Lower leg skin (tissue), 3 donors: ENCODE measurements at regions not wholly inside any gene's neighbourhood (a gene's known extent, or its start where the extent isn't known, plus 50 kb on each side); places are given as distances from the start of the nearest gene placed in this dataset.

ENCODE experiments used
- POLR2A ChIP-seq, 2 donors: fragments of 450-650 bp; IDR thresholded peaks; one replicate each; pipeline ENCODE4 v1.6.1; 2016 to 2017; ENCODE audit warnings: antibody characterized with exemption in 2 of 2, mild to moderate bottlenecking in 1 of 2, moderate library complexity in 1 of 2
- TF ChIP-seq, protein P1 (sequence below), 3 donors: fragments of 450-650 bp; IDR thresholded peaks; one replicate each; pipeline ENCODE4 v1.5.1; 2016; ENCODE audit warnings: antibody characterized with exemption in 3 of 3, mild to moderate bottlenecking in 3 of 3, moderate library complexity in 2 of 3

DNA sequence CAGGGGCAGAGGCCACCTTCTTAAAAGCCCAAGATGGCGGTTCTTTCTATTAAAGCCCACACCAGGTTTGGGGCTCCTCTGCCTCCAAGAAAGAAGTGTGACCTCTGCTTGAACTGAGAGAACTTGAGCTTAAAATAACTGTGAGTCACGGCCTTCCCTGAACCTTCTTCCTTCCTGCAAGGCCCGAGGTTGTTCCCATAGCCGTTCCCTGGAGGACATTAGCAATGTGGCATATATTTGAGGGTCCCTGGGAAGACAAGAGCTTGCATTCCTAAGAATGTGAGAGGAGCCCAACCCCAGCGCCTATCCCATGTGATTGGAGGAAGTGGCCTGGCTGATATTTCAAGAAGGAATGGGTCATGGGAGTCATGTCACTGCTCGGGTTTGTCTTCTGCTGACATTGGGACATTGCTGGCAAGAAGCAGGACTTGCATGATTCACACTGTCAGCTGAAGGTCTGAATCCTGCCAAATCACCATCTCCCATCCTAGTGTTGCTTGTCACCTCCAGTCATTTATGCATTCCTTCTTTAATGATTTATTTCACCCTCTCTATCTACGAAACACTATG, 168.1 kb downstream of the TRIB2 start:
- TF ChIP-seq, protein P1, sequence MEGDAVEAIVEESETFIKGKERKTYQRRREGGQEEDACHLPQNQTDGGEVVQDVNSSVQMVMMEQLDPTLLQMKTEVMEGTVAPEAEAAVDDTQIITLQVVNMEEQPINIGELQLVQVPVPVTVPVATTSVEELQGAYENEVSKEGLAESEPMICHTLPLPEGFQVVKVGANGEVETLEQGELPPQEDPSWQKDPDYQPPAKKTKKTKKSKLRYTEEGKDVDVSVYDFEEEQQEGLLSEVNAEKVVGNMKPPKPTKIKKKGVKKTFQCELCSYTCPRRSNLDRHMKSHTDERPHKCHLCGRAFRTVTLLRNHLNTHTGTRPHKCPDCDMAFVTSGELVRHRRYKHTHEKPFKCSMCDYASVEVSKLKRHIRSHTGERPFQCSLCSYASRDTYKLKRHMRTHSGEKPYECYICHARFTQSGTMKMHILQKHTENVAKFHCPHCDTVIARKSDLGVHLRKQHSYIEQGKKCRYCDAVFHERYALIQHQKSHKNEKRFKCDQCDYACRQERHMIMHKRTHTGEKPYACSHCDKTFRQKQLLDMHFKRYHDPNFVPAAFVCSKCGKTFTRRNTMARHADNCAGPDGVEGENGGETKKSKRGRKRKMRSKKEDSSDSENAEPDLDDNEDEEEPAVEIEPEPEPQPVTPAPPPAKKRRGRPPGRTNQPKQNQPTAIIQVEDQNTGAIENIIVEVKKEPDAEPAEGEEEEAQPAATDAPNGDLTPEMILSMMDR (IDR thresholded peaks at IDR 0.05), result no peak
- TF ChIP-seq POLR2A (IDR thresholded peaks at IDR 0.05), result no peak
